ENCODE measurements at regions not wholly inside any gene's neighbourhood (a gene's known extent, or its start where the extent isn't known, plus 50 kb on each side); places are given as distances from the start of the nearest gene placed in this dataset.

GRCh38 chr3:76873532-76874242, 166.2 kb upstream of the ROBO2 start:
- TF ChIP-seq ZBTB40 (IDR thresholded peaks at IDR 0.05) (no peak), ZBTB40 (CRISPR knock-in tag; IDR thresholded peaks at IDR 0.05) (no peak), EGR1 (conservative IDR thresholded peaks at IDR 0.05) (no peak), CTCF (IDR thresholded peaks at IDR 0.05 in 2 of 3, conservative IDR thresholded peaks at IDR 0.05 in 1 of 3; ENCODE audit: insufficient read depth in 2 of 3, low read depth in 1 of 3, low read length in 3 of 3) (no peak), KAT2B (IDR thresholded peaks at IDR 0.05; ENCODE audit: low read depth, low read length) (no peak), CBX2 (IDR thresholded peaks at IDR 0.05; ENCODE audit: insufficient read depth, low read length, poor library complexity, severe bottlenecking) (no peak), PATZ1 (CRISPR knock-in tag; IDR thresholded peaks at IDR 0.05; ENCODE audit: borderline replicate concordance) (no peak), ZNF408 (CRISPR knock-in tag; IDR thresholded peaks at IDR 0.05; ENCODE audit: low read depth) (no peak), SAP30 (IDR thresholded peaks at IDR 0.05; ENCODE audit: borderline replicate concordance, insufficient read depth, low read depth, low read length, poor library complexity, severe bottlenecking) (no peak), SIX5 (IDR thresholded peaks at IDR 0.05; ENCODE audit: borderline replicate concordance in 1 of 2, insufficient read depth in 1 of 2, low read depth in 1 of 2, low read length in 2 of 2) (no peak), NFRKB (IDR thresholded peaks at IDR 0.05; ENCODE audit: low read depth) (no peak), MAFK (IDR thresholded peaks at IDR 0.05; ENCODE audit: low read length) (no peak), ZKSCAN8 (CRISPR knock-in tag; IDR thresholded peaks at IDR 0.05) (no peak)
- TF ChIP-seq, protein P1, sequence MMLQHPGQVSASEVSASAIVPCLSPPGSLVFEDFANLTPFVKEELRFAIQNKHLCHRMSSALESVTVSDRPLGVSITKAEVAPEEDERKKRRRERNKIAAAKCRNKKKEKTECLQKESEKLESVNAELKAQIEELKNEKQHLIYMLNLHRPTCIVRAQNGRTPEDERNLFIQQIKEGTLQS (IDR thresholded peaks at IDR 0.05): no peak
- TF ChIP-seq, protein P1 (CRISPR knock-in tag; conservative IDR thresholded peaks at IDR 0.05): no peak

Measured in K562 (cell line).